GM19455 (cell line): ENCODE measurements at regions not wholly inside any gene's neighbourhood (a gene's known extent, or its start where the extent isn't known, plus 50 kb on each side); places are given as distances from the start of the nearest gene placed in this dataset.

Source experiments
- ATAC-seq: cut with Tn5 transposase; IDR thresholded peaks from one replicate; pipeline ENCODE4 v1.9.1; 2021; ENCODE audit not compliant: unreplicated experiment

DNA sequence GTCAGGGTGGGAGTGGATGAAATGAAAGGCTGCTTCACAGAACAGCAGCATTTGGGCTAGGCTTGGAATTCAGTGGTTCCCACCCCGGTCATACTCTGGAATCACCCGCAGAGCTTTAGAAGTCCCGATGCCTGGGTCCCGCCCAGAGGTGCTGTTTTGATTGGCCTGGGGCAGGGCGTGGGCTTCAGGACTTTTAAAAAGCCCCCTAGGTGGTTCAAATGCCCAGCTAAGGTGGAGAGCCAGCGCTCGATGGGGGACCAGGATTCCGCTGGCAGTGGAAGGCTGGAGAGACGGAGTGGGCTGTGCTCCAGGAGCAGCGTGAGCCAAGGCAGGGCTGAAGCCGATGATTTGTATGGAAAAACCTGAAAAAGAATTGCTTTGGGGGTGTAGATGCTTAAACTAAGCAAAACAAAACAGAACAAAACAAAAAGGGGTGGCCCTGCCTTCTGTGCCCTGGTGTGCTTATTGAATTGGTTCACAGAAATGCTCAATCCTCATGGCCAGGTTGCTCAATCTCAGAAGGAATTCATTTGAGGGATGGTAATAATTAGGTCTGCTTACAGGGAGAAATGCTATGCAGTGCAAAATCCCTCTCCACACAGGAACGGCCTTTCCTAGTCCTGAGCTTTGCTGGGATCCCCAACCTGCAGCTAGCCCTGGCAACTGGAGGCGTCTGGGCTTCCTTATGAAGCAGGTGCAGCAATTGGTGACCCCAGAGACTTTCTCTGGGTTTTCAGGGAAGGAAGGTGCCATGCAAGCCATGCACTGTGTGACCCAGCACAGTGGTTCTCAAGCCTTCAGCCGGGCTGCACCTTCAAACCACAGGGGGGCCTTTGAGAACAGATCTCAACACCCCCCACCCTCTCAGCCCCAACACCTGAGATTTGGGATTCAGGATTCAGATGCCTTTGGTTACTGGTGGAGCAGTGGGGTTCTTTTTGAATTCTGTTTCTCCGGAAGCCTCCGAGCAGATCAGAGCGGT, 174.0 kb upstream of the ZNF618 start:
- ATAC-seq, result no peak

DNA sequence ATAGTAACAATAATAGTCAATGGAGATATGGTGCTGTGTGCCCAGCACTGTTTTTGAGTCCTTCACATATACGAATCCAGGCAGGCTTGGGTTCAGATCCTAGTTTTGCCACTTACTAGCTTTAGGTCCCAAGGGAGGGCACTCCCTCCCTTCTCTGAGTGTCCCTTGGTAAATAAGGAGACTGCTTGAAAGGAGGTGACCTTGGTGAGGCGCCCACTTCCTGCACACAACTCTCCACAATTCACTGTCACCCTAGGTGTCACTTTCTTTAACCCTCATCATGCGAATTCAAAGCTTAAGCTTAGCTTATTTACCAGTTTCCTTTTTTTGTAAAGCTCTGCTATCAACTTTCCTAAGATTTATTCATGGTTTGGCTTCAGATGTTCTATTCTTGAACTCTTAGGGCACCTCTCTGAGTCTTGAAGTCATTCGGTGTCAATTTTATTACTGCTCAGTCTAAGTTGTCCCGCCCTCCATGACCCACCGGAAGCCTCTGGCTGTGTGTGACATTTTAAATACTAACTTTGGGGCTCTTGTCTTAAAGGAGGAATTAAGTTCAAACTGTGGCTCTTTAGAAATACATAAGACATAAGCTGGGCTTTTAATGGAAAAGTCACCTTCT, 170.7 kb upstream of the ZNF618 start:
- ATAC-seq, result no peak

DNA sequence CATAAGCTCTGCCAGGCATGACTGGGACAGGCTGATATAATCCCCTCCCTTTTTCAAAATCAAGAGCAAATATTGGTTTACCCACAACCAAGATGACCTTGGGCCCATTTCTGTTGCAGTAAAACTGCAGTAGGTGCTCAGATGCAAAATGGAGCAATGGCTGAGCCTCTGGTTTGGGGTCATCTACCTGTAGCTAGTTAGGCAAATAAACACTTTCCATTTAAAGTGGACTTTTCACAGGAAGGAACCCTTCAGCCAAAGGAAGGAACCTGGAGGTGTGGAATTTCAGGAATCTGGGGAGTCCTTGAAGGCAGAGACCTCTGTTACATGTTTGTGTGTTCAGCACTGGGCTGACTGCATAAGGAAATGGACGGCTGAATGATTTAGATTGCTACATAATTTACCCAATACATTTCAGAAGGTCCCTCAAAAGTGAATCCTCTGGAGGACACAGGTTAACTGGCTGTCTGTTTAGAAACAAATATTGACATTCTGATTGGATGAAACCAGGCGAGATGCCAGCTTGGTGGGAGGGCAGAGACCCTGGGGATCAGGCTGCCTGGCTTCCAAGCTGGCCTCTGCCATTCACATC, 170.1 kb upstream of the ZNF618 start:
- no peak for ATAC-seq

DNA sequence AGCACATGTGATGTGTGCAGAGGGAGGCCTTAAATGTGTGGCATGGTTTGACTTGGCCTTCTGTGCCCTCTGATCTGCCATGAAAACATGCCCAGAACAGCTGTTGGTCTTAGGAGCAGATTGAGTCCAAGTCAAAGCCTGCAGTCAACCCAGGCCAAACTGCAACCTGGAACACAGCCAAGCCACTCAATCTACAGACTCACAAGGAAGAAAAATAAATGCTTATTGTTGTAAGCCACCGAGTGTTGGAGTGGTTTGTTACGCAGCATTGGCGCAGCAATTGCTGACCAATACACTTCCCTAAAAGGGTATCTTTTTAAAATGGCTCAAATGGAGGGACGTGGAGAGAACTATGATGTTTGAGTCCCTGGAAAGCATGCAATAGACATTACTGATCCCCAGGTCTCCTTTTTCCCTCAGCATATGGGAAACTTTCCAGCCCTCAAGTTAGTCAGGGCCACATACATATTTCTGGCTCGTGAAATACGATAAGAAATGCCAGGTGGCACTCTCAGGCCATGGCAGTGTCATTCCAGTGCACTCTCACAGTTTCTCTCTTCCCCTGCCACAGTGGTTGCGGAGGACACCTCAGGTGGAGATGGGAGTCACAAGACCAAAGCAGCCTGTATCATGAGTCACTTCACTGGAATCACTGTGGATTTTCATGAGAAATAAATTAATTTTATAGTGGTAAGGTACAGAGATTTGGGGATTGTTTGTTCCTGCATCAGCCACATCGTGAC, 168.0 kb upstream of the ZNF618 start:
- no peak for ATAC-seq

DNA sequence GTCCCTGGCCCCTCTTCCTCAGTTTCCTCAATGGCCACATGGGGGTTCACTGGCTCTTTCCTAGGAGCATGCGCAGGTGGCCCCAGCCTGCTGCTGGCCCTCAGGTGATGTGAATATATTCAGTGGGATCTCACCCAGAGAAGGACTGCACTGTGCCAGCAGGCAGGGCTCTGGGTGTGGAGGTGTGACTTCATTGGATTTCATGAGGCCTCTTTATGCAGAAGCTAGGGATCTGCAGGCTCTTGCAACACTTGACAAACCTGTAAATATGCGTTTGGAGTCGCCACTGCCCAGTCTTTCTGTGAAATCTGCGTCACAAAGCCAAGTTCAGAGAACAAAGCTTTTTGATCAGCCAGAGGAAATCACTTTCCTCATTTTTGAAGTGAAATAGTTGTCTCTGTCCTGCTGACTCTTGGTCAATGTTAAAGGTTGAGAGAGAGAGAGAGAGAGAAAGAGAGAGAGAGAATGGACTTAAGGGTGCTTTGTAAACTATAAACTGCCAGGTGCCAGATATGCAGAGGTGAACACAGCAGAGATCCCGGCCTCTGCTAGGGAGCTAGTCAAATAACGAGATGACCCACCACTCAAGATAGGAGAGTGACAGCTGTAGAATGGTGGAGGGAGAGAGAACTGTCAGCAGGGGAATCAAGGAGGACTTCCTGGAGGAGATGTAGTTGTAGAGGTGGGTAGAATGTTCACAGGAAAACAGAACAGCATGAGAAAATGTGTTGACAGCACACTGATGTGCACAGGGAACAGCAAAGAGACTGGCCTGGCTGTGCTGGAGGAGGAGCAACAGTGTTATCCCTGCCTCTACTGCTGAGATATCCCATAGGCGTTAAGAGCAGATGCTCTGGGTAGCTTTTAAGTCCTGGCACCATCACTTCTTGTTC, 167.0 kb upstream of the ZNF618 start:
- no peak for ATAC-seq

DNA sequence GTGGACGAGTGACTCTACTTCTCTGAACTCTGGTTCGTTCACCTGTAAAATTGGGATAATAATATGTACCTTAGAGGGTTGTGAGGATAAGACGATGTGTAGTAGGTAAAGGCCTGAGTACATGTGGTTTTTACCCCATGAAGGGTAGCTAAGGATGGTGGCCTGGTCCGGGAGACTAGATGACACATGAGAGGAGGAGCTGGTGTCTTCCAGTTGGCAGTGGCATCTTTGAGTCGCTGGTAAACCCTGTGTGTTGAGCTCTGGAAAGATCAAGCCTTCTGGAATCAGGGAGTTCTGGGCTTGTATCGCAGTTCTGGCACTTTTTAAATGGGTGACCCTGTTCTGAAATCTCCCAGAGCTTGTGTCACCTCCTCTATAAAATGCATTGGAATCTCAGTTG, 166.4 kb upstream of the ZNF618 start:
- no peak for ATAC-seq

DNA sequence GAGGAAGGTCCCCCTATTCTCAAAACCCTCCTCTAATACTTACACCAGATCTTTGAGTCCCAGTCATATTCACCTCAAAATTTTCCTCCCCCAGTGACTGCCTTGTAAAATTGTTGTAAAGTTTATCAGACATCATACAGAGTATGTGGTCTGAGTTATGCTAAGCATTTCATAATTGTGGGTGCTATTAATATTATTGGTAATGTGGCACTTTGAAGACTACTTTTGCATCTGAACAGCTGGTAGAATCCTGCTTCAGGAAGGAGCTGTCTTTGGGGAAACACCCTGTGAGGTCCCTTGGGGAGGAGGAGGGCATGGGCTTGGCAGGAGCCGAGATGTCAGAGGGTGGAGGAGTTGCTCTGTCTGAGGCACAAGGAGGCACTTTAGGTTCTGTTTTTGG, 164.9 kb upstream of the ZNF618 start:
- no peak for ATAC-seq

DNA sequence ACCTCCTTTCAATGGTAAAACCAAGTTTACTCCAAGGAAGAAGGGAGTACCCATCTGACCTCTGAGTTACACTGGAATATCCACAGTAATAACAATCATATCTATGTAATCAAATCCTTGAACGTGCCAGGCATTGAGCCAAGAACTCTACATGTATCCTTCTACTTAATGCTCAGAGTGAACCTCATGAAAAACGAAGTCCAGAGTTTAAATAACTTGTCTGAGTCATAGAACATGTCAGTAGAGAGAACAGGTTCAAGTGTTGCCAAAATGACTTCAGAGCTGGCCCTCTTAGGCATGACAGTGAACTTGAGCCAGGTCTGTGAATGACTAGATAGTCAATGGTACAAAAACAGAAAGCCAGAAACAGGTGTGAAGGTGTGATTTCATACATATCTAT, 164.1 kb upstream of the ZNF618 start:
- no peak for ATAC-seq

DNA sequence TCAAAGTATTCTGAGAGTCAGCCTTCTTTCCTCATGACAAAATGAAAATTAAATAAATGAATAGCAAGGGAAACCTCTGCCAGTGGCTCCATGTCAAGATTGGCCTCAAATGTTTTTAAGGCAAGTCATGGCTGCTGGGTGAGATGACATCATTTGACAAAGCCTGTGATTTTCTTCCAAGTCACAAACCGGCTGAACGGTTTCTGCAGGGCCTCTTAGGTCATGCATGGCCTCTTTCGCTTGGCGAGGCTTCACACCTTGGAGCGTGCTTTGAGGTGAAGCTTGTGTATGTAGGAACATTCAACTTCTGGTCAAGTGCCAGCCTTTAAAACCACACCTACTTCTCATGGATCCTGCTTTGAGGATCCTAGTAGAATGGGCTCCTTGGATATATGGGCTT, 161.0 kb upstream of the ZNF618 start:
- ATAC-seq, result no peak

DNA sequence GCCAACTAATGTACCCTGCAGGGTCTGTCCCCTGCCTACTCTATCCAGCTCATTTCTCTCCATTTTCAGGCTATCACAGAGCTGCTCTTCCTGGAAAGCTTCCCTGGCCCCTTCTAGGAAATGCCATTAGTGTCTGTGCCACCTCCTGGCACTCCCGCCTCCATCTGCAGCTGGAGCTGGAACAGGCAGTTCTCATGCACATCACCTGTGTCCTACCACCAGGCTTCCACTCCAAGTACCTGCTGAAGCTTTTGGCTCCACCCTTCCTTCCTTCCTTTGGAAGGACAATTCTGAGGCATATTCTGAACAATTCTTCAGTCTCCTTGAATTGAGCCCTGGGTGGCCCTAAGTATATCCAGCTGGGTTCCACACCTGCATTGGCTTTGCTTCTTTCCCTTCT, 156.2 kb upstream of the ZNF618 start:
- ATAC-seq, result no peak

DNA sequence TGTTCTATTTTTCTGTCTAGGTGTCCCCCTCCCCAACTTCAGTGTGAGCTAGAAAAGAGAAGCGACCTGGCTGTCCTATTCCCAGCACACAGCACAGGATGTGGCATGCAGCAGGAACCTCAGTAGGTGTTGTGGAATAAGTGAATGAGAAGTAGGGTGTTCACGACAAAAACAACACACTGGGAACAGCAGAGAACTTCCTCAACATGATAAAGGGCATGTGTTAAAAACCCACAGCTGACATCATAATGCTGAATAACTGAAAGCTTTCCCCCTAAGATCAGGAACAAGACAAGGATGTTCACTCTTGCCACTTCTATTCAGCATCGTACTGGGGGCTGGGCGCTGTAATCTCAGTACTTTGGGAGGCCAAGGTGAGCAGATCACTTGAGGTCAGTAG, 155.6 kb upstream of the ZNF618 start:
- ATAC-seq, result no peak

DNA sequence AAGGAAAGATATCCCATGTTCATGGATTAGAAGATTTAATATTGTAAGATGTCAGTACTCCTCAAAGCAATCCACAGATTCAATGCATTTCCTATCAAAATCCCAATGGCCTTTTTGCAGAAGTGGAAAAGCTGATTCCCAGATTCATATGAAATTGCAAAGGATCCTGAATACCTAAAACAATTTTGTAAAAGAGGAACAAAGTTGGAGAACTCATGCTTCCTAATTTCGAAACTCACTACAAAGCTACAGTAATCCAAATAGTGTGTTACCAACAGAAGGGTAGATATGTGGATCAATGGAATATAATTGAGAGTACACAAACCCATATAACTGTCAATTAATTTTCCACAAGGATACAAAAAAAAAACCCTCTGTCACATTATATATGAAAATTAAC, 154.3 kb upstream of the ZNF618 start:
- ATAC-seq, result no peak

DNA sequence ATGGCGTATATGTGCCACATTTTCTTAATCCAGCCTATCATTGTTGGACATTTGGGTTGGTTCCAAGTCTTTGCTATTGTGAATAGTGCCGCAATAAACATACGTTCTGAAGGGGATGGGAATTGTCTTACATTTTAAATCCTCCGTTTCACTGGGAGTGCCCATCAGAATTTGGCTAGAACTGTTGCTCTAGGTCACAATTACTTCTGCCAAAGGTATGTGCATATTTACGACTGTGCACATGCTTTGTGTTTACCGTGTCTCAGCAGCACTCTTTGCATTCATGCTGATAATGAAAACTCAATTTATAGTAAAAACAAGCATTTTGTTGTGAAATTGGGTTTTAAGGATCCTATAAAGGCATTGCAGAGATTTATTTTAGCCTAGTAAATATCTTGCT, 151.9 kb upstream of the ZNF618 start:
- no peak for ATAC-seq

DNA sequence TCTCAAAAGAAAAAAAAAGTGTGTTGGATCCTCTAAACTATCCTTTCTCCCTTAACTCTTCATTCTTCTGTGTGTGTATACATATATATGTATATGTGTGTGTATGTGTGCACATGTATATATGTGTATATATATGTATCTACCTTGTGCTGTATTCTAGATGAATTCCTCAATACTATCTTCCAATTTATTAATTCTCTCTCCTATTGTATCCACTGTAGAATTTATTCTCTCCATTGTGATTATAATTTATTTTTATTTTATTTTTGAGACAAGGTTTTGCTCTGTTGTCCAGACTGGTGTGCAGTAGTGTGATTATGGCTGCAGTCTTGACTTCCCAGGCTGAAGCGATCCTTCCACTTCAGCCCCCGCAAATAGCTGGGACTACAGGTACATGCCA, 147.1 kb upstream of the ZNF618 start:
- no peak for ATAC-seq

DNA sequence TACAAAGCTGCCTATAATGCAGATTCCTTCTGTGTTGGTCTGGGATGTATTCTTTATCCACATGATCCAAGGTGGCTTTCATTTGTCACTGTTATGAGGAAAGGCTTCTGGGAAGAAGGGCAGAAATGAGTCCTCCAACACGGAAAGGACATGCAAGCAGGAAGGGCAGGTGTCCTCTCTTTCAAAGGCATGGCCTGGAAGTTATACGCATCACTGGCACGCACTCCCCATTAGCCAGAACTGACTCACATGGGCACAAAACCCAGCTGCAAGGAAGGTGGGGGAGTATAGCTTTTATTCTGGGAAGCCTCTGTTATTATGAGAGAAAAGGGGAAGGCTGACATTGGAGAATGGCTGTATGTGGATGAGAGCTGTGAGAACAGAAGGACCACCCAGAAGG, 141.3 kb upstream of the ZNF618 start:
- no peak for ATAC-seq

DNA sequence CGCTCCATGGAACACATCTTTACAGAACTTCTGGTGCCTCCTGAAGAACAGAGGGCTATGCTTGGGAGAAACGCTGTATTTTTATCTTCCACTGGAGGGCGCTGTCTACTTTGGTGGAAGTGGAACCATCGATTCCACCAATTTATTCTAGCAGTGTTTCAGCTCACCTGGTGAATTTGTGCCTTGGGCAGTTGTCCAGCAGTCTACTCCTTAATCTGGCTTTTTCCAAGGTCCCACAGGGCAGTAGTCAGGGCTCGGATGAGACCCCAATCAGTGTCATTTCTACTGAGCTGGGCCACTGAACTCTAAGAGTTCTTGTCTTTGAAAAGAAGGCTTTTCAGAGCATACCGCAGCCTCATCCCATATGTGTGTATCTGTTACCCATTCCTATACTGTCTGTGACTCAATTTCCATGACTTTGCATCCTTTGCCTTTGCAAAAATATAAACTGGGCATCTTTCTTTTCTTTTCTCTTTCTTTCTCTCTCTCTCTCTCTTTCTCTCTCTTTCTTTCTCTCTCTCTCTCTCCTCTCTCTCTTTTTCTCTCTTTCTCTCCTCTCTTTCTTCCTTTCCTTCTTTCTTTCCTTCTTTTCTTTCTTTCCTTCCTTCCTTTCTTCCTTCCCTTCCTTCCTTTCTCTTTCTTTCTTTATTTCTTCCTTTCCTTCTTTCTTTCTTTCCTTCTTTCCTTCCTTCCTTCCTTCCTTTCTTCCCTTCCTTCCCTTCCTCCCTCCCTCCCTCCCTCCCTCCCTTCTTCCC, 138.4 kb upstream of the ZNF618 start:
- ATAC-seq, result no peak

DNA sequence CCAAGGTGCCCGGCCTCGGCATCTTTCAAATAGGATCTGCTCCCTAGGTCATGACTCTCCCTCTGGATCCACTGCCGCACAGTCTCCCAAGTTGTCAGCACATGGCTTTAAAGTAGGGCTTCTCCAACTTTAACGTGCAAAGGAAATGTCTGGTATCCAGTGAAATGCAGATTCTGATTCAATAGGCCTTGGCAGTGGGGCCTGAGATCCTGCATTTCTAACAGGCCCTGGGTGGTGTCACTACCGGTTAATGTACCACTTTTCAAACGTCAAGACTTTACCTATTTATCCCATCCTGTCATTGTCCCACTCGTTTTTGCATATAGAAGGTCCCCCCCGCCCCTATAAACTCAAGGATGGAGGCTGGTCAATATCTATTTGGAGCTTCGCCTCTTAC, 137.6 kb upstream of the ZNF618 start:
- ATAC-seq, result no peak

DNA sequence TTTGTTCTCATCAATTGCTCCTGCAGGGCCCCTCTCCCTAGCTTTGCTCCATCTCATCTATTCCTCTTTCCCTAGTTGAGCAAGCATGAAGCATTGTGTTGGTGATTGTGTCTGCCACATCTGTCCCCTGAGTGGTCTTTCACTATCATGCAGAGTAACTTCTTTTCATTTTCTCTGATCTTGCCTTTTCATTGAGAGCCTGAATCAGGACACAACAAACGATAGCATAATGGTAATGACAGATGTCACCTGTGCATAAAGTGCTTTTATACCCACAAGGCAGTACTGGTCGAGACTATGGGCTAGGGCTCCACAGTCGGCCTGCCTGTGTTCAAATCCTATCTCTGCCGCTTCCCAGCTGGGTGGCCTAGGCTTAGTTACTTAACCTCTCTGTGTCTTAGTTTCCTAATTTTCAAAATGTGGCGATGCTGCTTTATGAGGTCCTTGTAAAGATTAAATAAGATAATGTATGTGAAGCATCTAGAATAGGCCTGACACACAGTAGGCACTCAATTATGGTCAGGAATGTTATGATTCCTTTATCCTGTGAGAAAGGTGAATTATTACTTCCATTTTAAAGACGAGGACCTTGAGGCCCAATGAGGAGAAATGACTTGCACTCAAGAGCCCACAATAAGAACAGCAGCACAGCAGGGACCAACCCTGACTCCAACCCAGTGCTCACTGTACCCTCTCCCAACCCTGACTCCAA, 137.1 kb upstream of the ZNF618 start:
- no peak for ATAC-seq
